GM21360 (cell line): ENCODE measurements at regions not wholly inside any gene's neighbourhood (a gene's known extent, or its start where the extent isn't known, plus 50 kb on each side); places are given as distances from the start of the nearest gene placed in this dataset.

Experiments used
- ATAC-seq: cut with Tn5 transposase; IDR thresholded peaks from one replicate; pipeline ENCODE4 v1.9.1; 2021; ENCODE audit warnings: mild to moderate bottlenecking, moderate library complexity; ENCODE audit not compliant: unreplicated experiment

- ATAC-seq = no peak
Measured at GRCh38 chr14:82510007-82510406, 976.4 kb upstream of the SEL1L start.

- no peak for ATAC-seq
Measured at GRCh38 chr14:82511399-82511798, 977.7 kb upstream of the SEL1L start.

DNA sequence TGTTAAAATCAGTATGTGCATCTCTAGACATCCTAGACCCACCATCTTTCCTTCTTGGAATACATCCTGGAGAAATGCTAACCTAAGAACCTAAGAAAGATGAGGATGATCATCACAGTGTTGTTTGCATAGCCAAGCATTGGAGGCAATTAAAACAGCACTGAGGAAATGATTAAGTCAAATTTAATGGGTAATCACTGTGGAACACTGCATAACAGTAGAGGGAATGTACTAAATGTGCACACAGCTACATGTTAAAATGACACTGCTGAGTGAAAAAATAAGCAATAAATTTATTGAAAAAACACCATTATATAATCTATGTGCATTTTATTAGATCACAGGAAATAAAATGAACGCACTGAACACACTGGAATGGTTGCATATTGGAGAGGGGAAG is 987.1 kb upstream of the SEL1L start:
- ATAC-seq = no peak

GRCh38 chr14:82521191-82521590 is 987.5 kb upstream of the SEL1L start:
- no peak for ATAC-seq

DNA sequence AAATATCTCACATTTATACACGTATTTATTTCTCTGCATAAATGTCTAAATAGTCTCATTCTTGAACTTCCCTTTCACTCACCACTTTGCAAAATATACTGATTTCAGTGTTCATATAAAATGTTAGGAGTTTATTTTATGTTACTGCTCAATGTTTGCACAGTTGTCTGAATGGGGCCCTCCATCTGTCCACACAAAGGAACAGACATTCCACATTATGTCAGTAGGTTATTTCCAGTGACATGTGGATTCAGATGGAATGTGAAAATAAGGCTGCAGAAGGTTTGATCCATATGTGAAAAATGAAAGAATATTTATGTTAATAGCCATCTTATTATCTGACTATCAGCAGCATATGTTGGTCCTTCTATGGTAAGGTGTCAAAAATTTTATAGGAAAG is 994.4 kb upstream of the SEL1L start:
- no peak for ATAC-seq

GRCh38 chr14:82533351-82533750 is 999.7 kb upstream of the SEL1L start:
- no peak for ATAC-seq

DNA sequence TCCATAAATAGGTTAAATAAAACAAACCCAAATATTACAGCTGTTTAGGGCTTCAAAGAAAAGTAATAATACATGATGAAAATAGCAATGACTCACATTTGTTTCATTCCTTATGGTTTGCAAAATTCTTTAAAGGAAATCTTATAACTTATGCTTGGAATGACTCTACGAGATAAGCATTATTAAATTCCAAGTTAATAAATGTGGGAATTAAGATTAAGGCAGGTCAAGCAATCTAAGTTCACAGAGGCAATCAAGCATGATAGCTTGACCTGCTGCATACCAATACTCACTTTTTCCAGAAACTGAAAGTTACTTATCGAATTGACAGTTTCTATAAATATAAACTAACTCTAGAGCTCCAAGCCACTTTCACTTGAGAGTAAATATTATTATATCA is 1002.9 kb upstream of the SEL1L start:
- ATAC-seq = no peak

DNA sequence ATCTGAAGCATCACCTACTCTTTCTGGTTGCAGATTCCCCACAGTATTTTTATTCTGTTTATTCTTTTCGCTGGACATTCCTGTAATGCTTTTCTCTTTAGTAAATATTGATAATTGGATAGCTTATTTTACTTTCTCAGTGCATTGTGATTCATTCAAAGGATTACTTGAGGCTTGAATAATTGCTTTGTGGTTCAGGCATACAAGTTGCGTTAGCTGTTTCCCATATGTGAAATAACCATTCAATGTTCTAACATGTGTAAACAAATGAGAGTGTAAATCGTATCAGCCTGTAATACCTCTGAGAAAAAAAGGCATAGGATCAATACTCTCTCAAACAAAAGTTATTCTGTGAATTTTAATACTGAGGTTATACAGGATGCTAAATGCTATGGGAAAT is 1004.2 kb upstream of the SEL1L start:
- no peak for ATAC-seq

- ATAC-seq = no peak
Measured at GRCh38 chr14:82546401-82546800, 1012.7 kb upstream of the SEL1L start.

DNA sequence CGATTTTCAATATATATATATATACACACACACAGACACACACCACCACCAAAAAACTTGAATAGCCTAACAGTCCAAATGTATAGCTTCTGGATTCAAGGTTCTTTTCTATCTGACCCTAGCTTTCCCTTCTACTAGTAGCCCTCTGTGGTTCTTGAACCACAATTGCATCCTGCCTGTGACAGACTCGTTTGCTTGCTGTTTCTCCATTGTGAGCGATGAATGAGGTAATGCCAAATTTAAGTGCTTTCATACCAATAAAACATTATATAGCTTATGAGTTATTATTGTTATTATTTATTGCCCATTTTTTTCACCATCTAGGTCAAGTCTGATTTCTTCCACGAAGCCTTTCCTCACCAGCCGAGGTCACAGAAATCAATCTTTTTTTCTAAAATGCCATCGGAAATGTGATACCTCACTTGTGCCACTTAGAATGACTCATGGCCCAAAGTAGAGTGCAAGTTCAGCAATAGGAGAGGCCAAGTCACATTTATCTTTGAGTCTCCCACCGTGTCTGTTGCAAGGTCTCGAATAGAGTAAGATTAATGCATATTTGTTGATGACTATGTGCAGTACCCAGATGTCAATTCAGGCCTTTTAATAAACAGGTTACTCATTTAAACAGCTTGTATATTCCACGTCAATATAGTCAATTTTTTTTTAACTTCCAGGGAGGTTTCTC is 1015.8 kb upstream of the SEL1L start:
- no peak for ATAC-seq

- no peak for ATAC-seq
Measured at GRCh38 chr14:82562881-82563280, 1029.2 kb upstream of the SEL1L start.

GRCh38 chr14:82565825-82566224 is 1032.2 kb upstream of the SEL1L start:
- no peak for ATAC-seq

DNA sequence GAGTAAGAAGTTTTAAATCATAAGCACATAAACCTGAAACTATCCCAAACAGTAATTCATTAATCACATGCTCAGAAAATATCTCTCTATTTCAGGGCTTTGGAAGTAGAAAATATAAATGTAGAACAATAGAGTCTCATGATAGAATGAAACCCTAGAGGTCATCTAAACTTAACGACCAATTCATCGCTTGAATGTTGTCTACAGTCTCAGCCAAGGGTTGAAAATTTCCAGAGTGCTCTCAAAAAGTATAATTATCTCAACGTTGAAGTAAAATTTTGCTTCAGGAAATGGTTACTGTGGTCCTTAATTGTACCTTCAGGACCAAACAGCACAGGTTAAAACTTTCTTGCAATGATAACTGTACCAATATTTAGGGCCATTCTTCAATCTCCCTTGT is 1053.6 kb upstream of the SEL1L start:
- no peak for ATAC-seq

DNA sequence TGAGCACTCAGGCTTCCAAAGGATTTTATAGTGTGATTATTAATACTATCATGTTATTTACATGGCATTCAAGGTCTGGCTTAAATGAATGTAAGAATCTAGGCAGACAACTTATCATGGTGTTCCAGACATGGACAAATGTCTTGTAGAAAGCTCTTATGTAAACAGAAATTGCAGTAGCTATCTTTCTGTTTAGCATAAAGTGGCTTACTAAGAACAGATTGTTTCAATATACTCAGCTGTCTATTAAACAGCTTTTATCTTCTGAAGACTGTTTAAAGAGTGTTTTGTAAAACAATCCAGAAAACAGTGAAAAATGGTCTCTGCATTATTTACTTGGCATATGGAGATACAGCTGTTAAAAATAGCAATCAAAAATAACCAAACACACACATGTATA is 1061.8 kb upstream of the SEL1L start:
- ATAC-seq = no peak

DNA sequence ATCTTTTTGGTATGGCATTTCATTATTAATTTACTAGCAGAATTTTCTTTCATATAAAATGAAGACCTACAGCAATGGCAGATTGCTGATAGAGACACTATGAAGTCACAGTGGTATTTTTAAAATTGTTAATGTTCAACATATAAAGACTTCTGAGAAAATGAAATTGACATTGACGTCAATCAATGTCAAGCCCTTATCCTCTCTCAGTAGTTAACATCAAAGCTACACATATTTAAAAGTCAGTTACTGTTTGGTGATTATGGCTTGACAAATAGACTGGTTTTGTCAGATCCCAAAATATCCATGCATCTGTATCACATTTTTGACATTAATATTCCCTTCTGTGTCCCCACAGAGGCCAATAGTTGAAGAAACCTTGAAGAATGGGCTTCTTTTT is 1069.1 kb upstream of the SEL1L start:
- no peak for ATAC-seq

DNA sequence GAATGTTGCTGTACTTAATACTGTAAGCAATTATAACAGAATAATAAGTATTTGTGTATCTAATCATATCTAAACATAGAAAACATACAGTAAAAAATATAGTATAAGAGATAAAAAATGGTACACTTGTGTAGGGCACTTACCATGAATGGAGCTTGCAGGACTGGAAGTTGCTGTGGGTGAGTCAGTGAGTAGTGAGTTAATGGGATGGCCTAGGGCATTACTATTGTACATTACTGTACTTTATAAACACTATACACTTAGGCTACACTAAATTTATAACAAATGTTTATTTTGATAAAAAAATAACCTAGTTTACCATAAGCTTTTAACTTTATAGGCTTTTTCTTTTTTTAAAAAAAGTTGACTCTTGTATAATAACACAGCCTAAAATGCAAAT is 1071.2 kb upstream of the SEL1L start:
- ATAC-seq = no peak

DNA sequence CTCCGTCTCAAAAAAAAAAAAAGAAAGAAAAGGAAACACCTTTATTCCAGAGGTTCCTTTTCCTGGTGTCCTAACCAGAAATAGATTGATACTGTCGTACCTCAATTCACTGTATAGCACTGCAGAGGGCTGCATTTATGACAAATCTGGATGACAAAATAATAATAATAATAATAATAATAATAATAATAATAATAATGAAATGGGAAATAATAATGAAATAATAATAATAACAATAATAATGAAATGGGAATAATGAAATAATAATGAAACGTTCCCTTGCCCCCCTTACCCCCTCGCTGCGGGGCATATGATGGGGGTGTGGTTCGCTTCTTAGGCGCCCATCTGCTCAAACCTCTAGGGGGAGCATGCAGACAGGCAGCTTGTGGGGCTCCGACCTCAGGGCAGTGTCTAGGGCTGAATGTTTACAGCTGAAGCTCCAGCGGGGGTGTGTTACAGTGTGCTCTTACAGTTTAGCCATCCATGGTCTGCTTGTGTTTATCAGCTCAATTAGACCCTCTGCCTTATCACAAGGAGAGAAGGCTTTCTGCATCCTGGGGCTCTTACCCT is 1088.3 kb upstream of the SEL1L start:
- no peak for ATAC-seq

GRCh38 chr14:82626156-82627066 is 1092.8 kb upstream of the SEL1L start:
- ATAC-seq = no peak

- no peak for ATAC-seq
Measured at GRCh38 chr14:82635915-82636314, 1102.3 kb upstream of the SEL1L start.

GRCh38 chr14:82636426-82636825 is 1102.8 kb upstream of the SEL1L start:
- ATAC-seq = no peak

DNA sequence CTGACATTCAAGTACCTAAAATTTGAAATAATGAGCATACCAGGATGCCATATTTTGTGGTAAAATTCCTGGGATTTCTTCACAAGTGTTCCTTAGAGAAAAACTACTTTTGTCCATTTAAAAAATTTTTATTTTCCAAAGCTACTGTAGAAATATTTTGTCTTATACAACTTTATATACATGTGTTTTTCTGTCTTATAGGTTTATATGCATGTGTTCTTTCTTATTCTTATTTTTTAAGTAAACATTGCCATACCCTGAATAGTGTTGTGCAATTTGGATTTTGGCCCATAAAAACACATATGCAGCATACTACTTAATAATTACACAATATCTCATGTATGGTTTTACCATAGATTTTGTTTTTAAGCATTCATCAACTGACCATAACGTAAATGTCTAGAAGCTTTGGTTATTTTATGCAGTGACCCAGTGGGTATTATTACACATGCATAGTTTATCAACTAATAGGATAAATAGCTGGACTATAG is 1107.4 kb upstream of the SEL1L start:
- no peak for ATAC-seq

GRCh38 chr14:82642425-82642824 is 1108.8 kb upstream of the SEL1L start:
- no peak for ATAC-seq
